GM23338 (cell line): ENCODE measurements at regions not wholly inside any gene's neighbourhood (a gene's known extent, or its start where the extent isn't known, plus 50 kb on each side); places are given as distances from the start of the nearest gene placed in this dataset.

Experiments
- ATAC-seq: fragments of 200-7000 bp; cut with Tn5 transposase; 3 replicates; pipeline ENCODE4 v1.9.1; 2020
- DNase-seq: peaks from one replicate; pipeline ENCODE4 v3.0.0-alpha.2; 2015; ENCODE audit warnings: low spot score
- H2AFZ ChIP-seq: fragments of 200-600 bp; sonication (generic); 2 replicates; pipeline ENCODE4 v1.8.0; 2016; ENCODE audit warnings: antibody characterized with exemption, mild to moderate bottlenecking, moderate library complexity
- H3F3A ChIP-seq: fragments of 200-600 bp; sonication (generic); replicated peaks from 2 replicates; pipeline ENCODE4 v1.8.0; 2017; ENCODE audit warnings: antibody characterized with exemption, mixed run types, low read depth
- H3K27ac ChIP-seq: fragments of 200-600 bp; sonication (generic); 2 replicates; pipeline ENCODE4 v1.6.1; 2016; ENCODE audit warnings: low read depth
- H3K27me3 ChIP-seq: fragments of 200-600 bp; sonication (generic); 2 replicates; pipeline ENCODE4 v1.8.0; 2016; ENCODE audit warnings: mild to moderate bottlenecking, mixed run types, moderate library complexity; ENCODE audit not compliant: insufficient read depth
- H3K36me3 ChIP-seq: fragments of 200-600 bp; sonication (generic); 2 replicates; pipeline ENCODE4 v1.8.0; 2016; ENCODE audit warnings: mild to moderate bottlenecking; ENCODE audit not compliant: insufficient read depth
- H3K4me1 ChIP-seq: fragments of 200-600 bp; sonication (generic); 2 replicates; pipeline ENCODE4 v1.8.0; 2016; ENCODE audit warnings: mild to moderate bottlenecking, moderate library complexity; ENCODE audit not compliant: insufficient read depth
- H3K4me2 ChIP-seq: fragments of 200-600 bp; sonication (generic); 2 replicates; pipeline ENCODE4 v1.7.1; 2017; ENCODE audit warnings: mixed run types
- H3K4me3 ChIP-seq: fragments of 200-600 bp; sonication (generic); 2 replicates; pipeline ENCODE4 v1.6.1; 2016; ENCODE audit warnings: mixed run types
- H3K79me2 ChIP-seq: fragments of 200-600 bp; sonication (generic); replicated peaks from 2 replicates; pipeline ENCODE4 v1.8.0; 2017; ENCODE audit warnings: mild to moderate bottlenecking; ENCODE audit not compliant: insufficient read depth
- H3K9me2 ChIP-seq: fragments of 200-600 bp; sonication (generic); 2 replicates; pipeline ENCODE4 v1.8.0; 2017; ENCODE audit not compliant: insufficient read depth
- H4K20me1 ChIP-seq: fragments of 200-600 bp; sonication (generic); replicated peaks from 2 replicates; pipeline ENCODE4 v1.8.0; 2017; ENCODE audit warnings: mild to moderate bottlenecking; ENCODE audit not compliant: insufficient read depth
- H3K27ac Mint-ChIP-seq: 2 replicates; pipeline ENCODE4 v1.8.0; 2020; ENCODE audit warnings: inconsistent platforms, mild to moderate bottlenecking, moderate library complexity, mixed read lengths
- H3K27me3 Mint-ChIP-seq: 3 replicates; pipeline ENCODE4 v1.8.0; 2022; ENCODE audit warnings: low read depth, mild to moderate bottlenecking, moderate library complexity, mixed read lengths, inconsistent platforms; ENCODE audit not compliant: insufficient read depth, poor library complexity
- H3K36me3 Mint-ChIP-seq: 3 replicates; pipeline ENCODE4 v1.8.0; 2021; ENCODE audit warnings: low read depth, mild to moderate bottlenecking, inconsistent platforms, moderate library complexity, mixed read lengths
- H3K4me1 Mint-ChIP-seq: 3 replicates; pipeline ENCODE4 v1.8.0; 2020; ENCODE audit warnings: mild to moderate bottlenecking, inconsistent platforms, mixed read lengths
- H3K4me3 Mint-ChIP-seq: 3 replicates; pipeline ENCODE4 v1.8.0; 2021; ENCODE audit warnings: moderate library complexity, mild to moderate bottlenecking, inconsistent platforms, mixed read lengths
- H3K9me3 Mint-ChIP-seq: 3 replicates; pipeline ENCODE4 v1.8.0; 2020; ENCODE audit warnings: moderate library complexity, mild to moderate bottlenecking, inconsistent platforms, mixed read lengths
- CREB1 ChIP-seq: fragments of 250-450 bp; sonication (Bioruptor Pico); IDR thresholded peaks from 2 replicates; pipeline ENCODE4 v1.5.0; 2020; ENCODE audit warnings: low read depth, mild to moderate bottlenecking, moderate library complexity
- CTCF ChIP-seq, 2 experiments: fragments of 200-600 bp in 1 of 2; sonication (generic) in 1 of 2; conservative IDR thresholded peaks; 2 replicates each; pipeline versions ENCODE4 v1.5.1 to v1.6.1; 2016 to 2017; ENCODE audit warnings: antibody characterized with exemption in 2 of 2, low read depth in 2 of 2, mild to moderate bottlenecking in 2 of 2, moderate library complexity in 1 of 2
- EZH2 ChIP-seq: fragments of 200-600 bp; sonication (generic); IDR thresholded peaks from one replicate; pipeline ENCODE4 v1.8.0; 2017; ENCODE audit warnings: antibody characterized with exemption, mild to moderate bottlenecking, low read depth; ENCODE audit not compliant: unreplicated experiment
- EZH2phosphoT487 ChIP-seq: fragments of 200-600 bp; sonication (generic); IDR thresholded peaks from one replicate; pipeline ENCODE4 v1.8.1; 2018; ENCODE audit warnings: antibody characterized with exemption; ENCODE audit not compliant: unreplicated experiment
- JUNB ChIP-seq: IDR thresholded peaks from one replicate; pipeline ENCODE4 v1.6.1; 2016; ENCODE audit warnings: antibody characterized with exemption; ENCODE audit not compliant: unreplicated experiment
- POLR2AphosphoS5 ChIP-seq: IDR thresholded peaks from 2 replicates; pipeline ENCODE4 v1.6.1; 2016; ENCODE audit warnings: antibody characterized with exemption, low read depth
- REST ChIP-seq: IDR thresholded peaks from one replicate; pipeline ENCODE4 v1.6.1; 2018; ENCODE audit warnings: antibody characterized with exemption; ENCODE audit not compliant: unreplicated experiment
- ZNF114 ChIP-seq: fragments of 250-450 bp; sonication (Bioruptor Pico); IDR thresholded peaks from 2 replicates; pipeline ENCODE4 v1.5.0; 2020; ENCODE audit warnings: mild to moderate bottlenecking, moderate library complexity
- ZNF331 ChIP-seq: fragments of 250-450 bp; sonication (Bioruptor Pico); IDR thresholded peaks from 2 replicates; pipeline ENCODE4 v1.5.0; 2020; ENCODE audit warnings: low read depth, mild to moderate bottlenecking, moderate library complexity
- ZNF462 ChIP-seq: fragments of 250-450 bp; sonication (Bioruptor Pico); IDR thresholded peaks from 2 replicates; pipeline ENCODE4 v1.5.0; 2020; ENCODE audit warnings: mild to moderate bottlenecking, moderate library complexity

GRCh38 chr10:61558188-61558587, 104.5 kb upstream of the CABCOCO1 start:
- Histone ChIP-seq H3K9me2 (no peaks in the 10 kb centered on the region), H3F3A (no peaks in the 10 kb centered on the region), H3K4me1 (peaks cover 16% of the 10 kb centered on the region), H3K36me3 (peaks cover 3% of the 10 kb centered on the region; the same call in 1 of the 2 replicates), H2AFZ (no peak overlapping the region), H3K27ac (no peak overlapping the region), H3K79me2 (no peaks in the 10 kb centered on the region), H3K4me2 (no peak overlapping the region), H3K27me3 (no peaks in the 10 kb centered on the region), H3K4me3 (no peak overlapping the region), H4K20me1 (no peaks in the 10 kb centered on the region)
- Mint-ChIP-seq H3K4me3 (no peak overlapping the region), H3K27me3 (peaks cover 2% of the 10 kb centered on the region), H3K4me1 (peaks cover 14% of the 10 kb centered on the region), H3K9me3 (peaks cover 21% of the 10 kb centered on the region), H3K36me3 (peaks cover 22% of the 10 kb centered on the region; the same call in 2 of the 3 replicates), H3K27ac (no peak overlapping the region)
- no peak for ATAC-seq
- no peak for TF ChIP-seq JUNB
- no peak for TF ChIP-seq ZNF331 (CRISPR knock-in tag)
- TF ChIP-seq CREB1 (CRISPR knock-in tag): no peak
- TF ChIP-seq CTCF (conservative IDR thresholded peaks at IDR 0.05; ENCODE audit: low read depth in 2 of 2): no peak
- TF ChIP-seq ZNF114: no peak
- TF ChIP-seq POLR2AphosphoS5: no peak
- TF ChIP-seq EZH2: no peak
- TF ChIP-seq EZH2phosphoT487: no peak
- no peak for TF ChIP-seq REST
- DNase-seq: no peak

GRCh38 chr10:61554925-61555324, 101.7 kb upstream of the TMEM26 start:
- H3K4me3 Mint-ChIP-seq: no peak overlapping the region
- Histone ChIP-seq H3K27ac (no peak overlapping the region), H3F3A (no peaks in the 10 kb centered on the region), H3K79me2 (no peaks in the 10 kb centered on the region), H3K27me3 (no peaks in the 10 kb centered on the region), H2AFZ (no peak overlapping the region), H3K9me2 (no peaks in the 10 kb centered on the region), H3K4me1 (peaks cover 16% of the 10 kb centered on the region), H3K4me2 (no peak overlapping the region), H3K4me3 (no peak overlapping the region), H3K36me3 (no peaks in the 10 kb centered on the region), H4K20me1 (no peaks in the 10 kb centered on the region)
- no peaks in the 10 kb centered on the region for H3K9me3 Mint-ChIP-seq
- H3K27me3 Mint-ChIP-seq: peaks cover 2% of the 10 kb centered on the region
- DNase-seq (no peak), ATAC-seq (no peak)
- no peaks in the 10 kb centered on the region for H3K36me3 Mint-ChIP-seq
- peaks cover 14% of the 10 kb centered on the region for H3K4me1 Mint-ChIP-seq
- no peak overlapping the region for H3K27ac Mint-ChIP-seq
- no peak for TF ChIP-seq ZNF462 (CRISPR knock-in tag)
